ENCODE measurements at regions not wholly inside any gene's neighbourhood (a gene's known extent, or its start where the extent isn't known, plus 50 kb on each side); places are given as distances from the start of the nearest gene placed in this dataset.
"Not testable (repeated sequence)": the region's sequence is repeated elsewhere in the genome, so short reads cannot be mapped to it uniquely, and the experiment has no call there.

DNA sequence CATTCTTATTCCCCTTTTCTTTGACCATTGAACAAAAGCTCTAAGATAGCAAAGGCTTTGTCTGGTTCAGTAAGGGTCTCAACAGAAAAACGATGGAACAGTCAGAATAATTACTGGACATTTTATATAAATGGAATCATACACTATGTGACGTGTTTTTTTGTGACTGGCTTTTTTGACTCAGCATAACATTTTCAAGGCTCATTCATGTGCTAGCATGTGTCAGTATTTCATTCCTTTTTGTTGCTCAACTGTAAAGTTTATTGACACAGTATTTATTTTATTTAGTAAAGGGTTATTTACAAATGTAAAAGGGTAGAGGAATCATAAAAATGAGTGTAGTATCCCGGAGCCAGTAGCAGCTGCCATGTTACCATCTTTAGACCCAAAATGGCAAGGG is 226.2 kb downstream of the CDRT15L2 start:
- H3K79me2 ChIP-seq (ENCODE audit: insufficient read depth, low read length): no peaks in the 10 kb centered on the region
- H3K27me3 ChIP-seq (ENCODE audit: insufficient read depth, low read length): no peaks in the 10 kb centered on the region
- TF ChIP-seq SP1 (IDR thresholded peaks at IDR 0.05; ENCODE audit: low read depth): no peak
- no peak for TF ChIP-seq SRF (IDR thresholded peaks at IDR 0.05; ENCODE audit: low read depth)
- TF ChIP-seq ZFX (IDR thresholded peaks at IDR 0.05): no peak
- peaks cover 0 to 7% of the 10 kb centered on the region in 2 experiments; a peak in 1 of 4 replicates for H3K4me1 ChIP-seq (ENCODE audit: control insufficient read depth in 1 of 2, insufficient read depth in 2 of 2, low read length in 2 of 2)
- CTCF ChIA-PET: no interaction called here
- no TSS peak for BruUV-seq (replicated peaks)
- intact Hi-C loops (cut with micrococcal nuclease): no loop called here
- H3K4me3 ChIP-seq (replicated peaks in 1 of 2; ENCODE audit: low read depth in 1 of 2, low read length in 2 of 2): no peak overlapping the region
- H3K36me3 ChIP-seq (ENCODE audit: control insufficient read depth in 1 of 2, insufficient read depth in 2 of 2, low read length in 2 of 2): no peaks in the 10 kb centered on the region
- no peak overlapping the region for H2AFZ ChIP-seq (ENCODE audit: low read depth, low read length, poor library complexity, severe bottlenecking)
- no peaks in the 10 kb centered on the region for H3K9me2 ChIP-seq (ENCODE audit: insufficient read depth)
- RAD21 ChIA-PET (ENCODE audit: low non-redundant PET in 1 of 2, low total read pairs in 2 of 2, uncharacterized antibody in 2 of 2, unreplicated experiment in 2 of 2): no interaction called here
- no peaks in the 10 kb centered on the region for H3K9me3 ChIP-seq (ENCODE audit: control insufficient read depth in 1 of 2, insufficient read depth in 1 of 2, low read depth in 1 of 2, low read length in 2 of 2)
- ATAC-seq: no peak
- no peak overlapping the region for H3K27ac ChIP-seq (ENCODE audit: low read depth, low read length)
- no peak overlapping the region for H3K4me2 ChIP-seq (ENCODE audit: low read length)
- POLR2A ChIA-PET: no interaction called here
- no peak for DNase-seq (ENCODE audit: low read depth, low spot score)
- no peak overlapping the region for H3K9ac ChIP-seq (ENCODE audit: low read length)
- no peaks in the 10 kb centered on the region for H4K20me1 ChIP-seq (ENCODE audit: insufficient read depth)

DNA sequence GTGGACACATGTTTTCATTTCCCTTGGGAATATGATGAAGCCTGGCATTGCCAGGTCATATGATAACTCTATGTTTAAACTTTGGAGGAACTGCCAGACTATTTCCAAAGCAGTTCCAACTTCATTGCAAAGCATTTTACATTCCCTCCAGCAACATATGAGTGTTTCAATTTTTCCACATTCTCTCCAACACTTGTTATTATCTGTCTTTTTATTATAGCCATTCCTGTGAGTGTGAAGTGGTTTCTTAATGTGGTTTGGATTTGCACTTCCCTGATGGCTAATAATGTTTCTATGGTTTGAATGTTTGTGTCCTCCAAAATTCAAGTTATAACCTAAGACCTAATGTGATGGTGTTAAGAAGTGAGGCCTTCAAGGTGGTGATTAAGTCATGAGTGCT is 228.0 kb downstream of the CDRT15L2 start:
- CTCF ChIA-PET; RAD21 ChIA-PET (ENCODE audit: low non-redundant PET in 1 of 2, low total read pairs in 2 of 2, uncharacterized antibody in 2 of 2, unreplicated experiment in 2 of 2); H3K4me3 ChIP-seq (replicated peaks in 1 of 2; ENCODE audit: low read depth in 1 of 2, low read length in 2 of 2); H3K9ac ChIP-seq (ENCODE audit: low read length); H4K20me1 ChIP-seq (ENCODE audit: insufficient read depth); intact Hi-C loops (cut with micrococcal nuclease); H3K79me2 ChIP-seq (ENCODE audit: insufficient read depth, low read length); DNase-seq (ENCODE audit: low read depth, low spot score); BruUV-seq (replicated peaks); H3K27ac ChIP-seq (ENCODE audit: low read depth, low read length); H3K4me2 ChIP-seq (ENCODE audit: low read length); H3K27me3 ChIP-seq (ENCODE audit: insufficient read depth, low read length); H3K9me3 ChIP-seq (ENCODE audit: control insufficient read depth in 1 of 2, insufficient read depth in 1 of 2, low read depth in 1 of 2, low read length in 2 of 2); H2AFZ ChIP-seq (ENCODE audit: low read depth, low read length, poor library complexity, severe bottlenecking); H3K4me1 ChIP-seq (ENCODE audit: control insufficient read depth in 1 of 2, insufficient read depth in 2 of 2, low read length in 2 of 2); H3K9me2 ChIP-seq (ENCODE audit: insufficient read depth); H3K36me3 ChIP-seq (ENCODE audit: control insufficient read depth in 1 of 2, insufficient read depth in 2 of 2, low read length in 2 of 2); POLR2A ChIA-PET; ATAC-seq: not testable (repeated sequence)

DNA sequence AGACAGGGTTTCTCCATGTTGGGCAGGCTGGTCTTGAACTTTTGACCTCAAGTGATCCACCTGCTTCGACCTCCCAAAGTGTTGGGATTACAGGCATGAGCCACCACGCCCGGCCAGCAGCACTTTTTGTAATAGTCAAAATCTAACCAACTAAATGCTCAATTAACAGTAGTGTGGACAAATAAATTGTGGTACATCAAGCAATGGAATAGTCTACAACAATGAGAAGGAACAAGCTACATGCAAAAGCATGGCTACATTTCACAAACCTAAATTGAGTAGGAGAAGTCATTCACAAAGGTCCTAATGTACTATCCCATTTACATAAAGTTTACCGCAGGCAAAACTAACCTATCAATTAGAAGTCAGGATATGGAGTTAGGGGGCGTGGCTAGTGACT is 227.4 kb downstream of the USP22 start:
- DNase-seq (ENCODE audit: low read depth, low spot score); H3K27ac ChIP-seq (ENCODE audit: low read depth, low read length); H4K20me1 ChIP-seq (ENCODE audit: insufficient read depth); BruUV-seq (replicated peaks); H3K4me2 ChIP-seq (ENCODE audit: low read length); ATAC-seq; H3K4me3 ChIP-seq (replicated peaks in 1 of 2; ENCODE audit: low read depth in 1 of 2, low read length in 2 of 2); POLR2A ChIA-PET; H3K9me2 ChIP-seq (ENCODE audit: insufficient read depth); H3K36me3 ChIP-seq (ENCODE audit: control insufficient read depth in 1 of 2, insufficient read depth in 2 of 2, low read length in 2 of 2); intact Hi-C loops (cut with micrococcal nuclease); H3K9me3 ChIP-seq (ENCODE audit: control insufficient read depth in 1 of 2, insufficient read depth in 1 of 2, low read depth in 1 of 2, low read length in 2 of 2); H3K9ac ChIP-seq (ENCODE audit: low read length); RAD21 ChIA-PET (ENCODE audit: low non-redundant PET in 1 of 2, low total read pairs in 2 of 2, uncharacterized antibody in 2 of 2, unreplicated experiment in 2 of 2); H3K4me1 ChIP-seq (ENCODE audit: control insufficient read depth in 1 of 2, insufficient read depth in 2 of 2, low read length in 2 of 2); H3K27me3 ChIP-seq (ENCODE audit: insufficient read depth, low read length); H2AFZ ChIP-seq (ENCODE audit: low read depth, low read length, poor library complexity, severe bottlenecking); H3K79me2 ChIP-seq (ENCODE audit: insufficient read depth, low read length): not testable (repeated sequence)
- CTCF ChIA-PET: interaction anchor here (1.1 kb wide), 1 partner anchor 14 kb away, joined by 3 read pairs; no protein-coding TSS in a partner anchor

Data from HCT116 (cell line).